Stimulated activated CD8-positive, alpha-beta memory T cell treated with anti-CD3 and anti-CD28 coated beads, Interleukin-4, amount 100 ng/mL, for 4 hours (primary cell): ENCODE measurements at regions not wholly inside any gene's neighbourhood (a gene's known extent, or its start where the extent isn't known, plus 50 kb on each side); places are given as distances from the start of the nearest gene placed in this dataset.

Experiments
- DNase-seq, 2 donors: peaks; one replicate each; pipeline ENCODE4 v3.0.0-alpha.2; 2020; ENCODE audit warnings: low read depth in 2 of 2, low spot score in 1 of 2

DNA sequence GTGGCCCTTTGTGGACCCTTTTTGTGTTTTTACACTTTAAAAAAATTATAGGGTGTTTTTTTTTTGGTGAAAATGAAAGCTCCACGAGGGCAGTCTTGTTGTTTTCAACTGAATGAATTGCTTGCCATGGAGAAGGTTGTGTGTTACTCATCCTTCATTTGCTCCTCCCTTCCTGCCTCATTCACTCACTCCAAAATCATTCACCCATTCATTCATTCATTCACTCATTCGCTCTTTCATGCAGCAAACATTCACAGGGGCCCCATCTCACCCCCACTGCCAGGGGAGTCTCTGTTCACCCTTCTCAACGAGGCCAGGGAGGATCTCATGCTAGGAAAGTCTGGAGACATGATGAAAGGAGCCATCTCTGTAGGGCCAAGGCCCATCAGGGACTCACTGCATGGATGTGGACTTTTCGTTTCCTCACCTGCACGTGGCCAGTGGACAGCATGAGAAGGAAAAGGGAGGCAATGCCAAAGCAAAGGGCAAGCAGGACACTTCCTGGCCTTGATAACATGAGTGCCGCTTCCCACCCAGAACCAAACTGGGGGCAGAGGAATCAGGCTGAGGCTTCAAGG lies 62.8 kb upstream of the COL13A1 start:
- DNase-seq = no peak

DNA sequence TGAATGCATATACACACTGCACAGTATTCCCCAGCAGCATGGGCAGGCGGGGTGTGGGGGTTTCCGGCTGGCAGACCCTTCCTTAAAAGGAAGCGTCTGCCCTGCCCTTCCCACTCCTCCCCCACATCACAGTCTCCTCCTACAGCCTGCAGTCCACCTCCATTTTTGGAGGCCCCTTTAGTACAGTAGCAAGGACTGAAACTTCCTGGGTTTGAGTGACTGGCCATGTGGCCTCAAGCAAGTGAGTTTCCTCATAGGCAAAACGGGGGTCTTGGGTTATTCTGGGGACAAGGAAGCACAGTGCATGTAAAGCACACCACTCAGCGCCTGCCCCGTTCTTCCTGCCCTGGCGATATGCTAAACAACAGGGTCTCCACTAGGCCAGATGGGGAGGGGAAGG lies 62.1 kb upstream of the COL13A1 start:
- DNase-seq = no peak

DNA sequence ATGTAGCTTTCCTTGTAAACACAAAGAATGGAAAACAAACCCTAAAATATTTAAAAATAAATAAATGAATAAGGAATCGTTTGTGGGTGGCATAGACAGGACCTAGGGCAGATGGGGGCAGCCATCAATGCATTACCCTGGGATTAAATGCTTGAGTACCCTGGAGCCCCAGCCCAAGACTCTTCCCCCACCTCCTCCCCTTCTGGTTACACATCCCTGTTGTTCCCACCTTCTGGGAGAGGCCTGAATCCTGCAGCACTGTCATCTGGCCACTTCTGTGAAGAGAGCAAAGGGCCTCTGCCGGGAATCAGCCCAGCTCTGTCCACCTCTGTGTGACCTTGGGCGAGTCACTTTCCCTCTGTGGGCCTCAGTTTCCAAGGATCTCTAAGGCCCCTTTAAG lies 61.6 kb upstream of the COL13A1 start:
- no peak for DNase-seq

DNA sequence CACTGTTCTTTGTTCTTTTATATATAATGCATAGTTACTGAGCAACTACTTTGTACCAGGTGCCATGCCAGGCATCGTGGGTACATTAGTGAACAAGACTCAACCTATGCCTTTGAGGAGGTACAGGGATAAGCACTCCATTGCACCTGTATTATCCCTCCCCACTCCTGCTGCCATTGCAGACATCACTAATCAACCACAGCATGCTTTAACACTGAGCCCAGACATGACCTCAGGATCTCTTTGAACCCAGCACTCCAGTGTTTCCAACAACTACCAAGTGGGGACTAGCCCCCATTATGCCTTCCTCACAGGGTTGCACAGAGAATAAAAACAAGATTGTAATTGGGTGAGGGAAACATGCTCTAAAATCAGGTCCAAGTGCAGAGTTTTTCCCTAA lies 60.5 kb upstream of the COL13A1 start:
- DNase-seq = no peak

DNA sequence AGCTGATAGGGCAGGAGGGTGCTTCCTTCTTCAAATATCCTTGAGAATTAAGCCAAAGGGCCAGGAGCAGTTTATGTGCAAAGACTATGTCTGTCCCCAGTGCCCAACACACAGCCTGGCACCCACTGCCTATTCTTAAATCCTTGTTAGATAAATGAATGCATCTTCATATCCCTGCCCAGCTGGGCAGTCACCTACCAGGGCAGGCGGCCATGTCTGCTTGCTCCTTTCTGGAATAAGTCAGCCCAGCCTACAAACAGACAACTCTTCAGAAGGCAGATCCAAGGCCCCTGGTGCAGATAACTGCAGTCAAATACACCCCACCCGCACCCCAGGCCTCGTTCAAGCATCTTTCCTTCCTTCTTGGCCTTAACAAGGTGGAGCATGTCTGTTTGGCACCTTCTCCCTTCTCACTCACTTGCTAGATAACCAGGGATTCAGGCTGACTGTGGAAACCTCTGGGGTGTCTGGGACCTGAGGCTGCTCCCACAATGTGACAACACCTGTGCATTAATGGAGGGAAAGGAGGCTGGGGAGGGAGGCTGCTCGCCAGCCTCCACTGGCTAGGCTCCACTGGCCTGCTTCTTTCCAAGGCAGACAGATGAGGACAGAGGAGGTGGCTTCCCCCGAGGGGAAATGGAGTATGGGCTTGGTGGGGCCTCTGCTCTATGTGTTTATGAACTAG lies 59.9 kb upstream of the COL13A1 start:
- DNase-seq = no peak

DNA sequence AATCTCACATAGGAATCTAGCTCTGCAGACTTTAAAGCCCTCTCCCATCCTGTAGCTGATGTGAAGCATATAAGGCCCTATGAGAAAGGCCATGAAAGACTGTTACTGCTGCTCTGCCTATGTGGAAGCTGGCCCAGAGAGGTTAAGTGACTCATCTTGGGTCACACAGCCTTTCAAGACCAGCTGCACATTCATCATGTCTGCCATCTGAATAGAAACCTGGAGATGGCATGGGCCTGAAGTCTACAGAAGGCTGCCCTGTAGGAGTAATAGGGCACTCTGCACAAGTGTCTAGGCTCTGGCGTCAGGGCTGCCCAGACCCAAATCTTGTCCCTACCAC lies 59.4 kb upstream of the COL13A1 start:
- DNase-seq = no peak

DNA sequence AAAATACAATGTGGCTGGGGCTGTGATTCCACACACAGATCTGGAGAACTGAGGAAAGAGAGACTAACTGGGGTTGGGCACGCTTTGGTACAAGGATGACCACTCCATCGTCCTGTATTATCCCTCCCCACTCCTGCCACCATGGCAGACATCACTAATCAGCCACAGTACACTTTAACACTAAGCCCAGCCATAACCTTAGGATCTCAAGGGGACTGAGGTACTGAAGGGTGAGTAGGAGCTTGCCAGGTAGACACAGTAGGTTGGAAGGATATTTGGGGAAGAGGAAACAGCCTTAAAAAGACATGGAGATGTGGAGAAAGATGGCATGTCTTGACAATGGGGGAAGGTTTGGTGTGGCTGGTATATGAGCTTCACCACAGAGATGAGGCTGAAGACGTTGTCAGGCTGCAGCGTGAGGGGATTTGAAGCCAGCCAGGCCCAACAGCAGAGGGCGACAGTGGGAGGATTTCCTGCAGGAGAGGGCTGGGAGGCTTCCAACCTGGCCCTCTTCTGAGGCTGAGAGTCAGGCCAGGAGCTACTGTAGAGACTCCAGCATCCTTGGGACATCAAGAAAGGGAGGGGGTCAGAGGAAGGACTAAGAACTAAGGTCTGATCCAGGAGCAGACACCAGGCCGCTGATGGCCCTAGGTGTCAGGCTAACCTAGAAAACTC lies 58.6 kb upstream of the COL13A1 start:
- DNase-seq = no peak

DNA sequence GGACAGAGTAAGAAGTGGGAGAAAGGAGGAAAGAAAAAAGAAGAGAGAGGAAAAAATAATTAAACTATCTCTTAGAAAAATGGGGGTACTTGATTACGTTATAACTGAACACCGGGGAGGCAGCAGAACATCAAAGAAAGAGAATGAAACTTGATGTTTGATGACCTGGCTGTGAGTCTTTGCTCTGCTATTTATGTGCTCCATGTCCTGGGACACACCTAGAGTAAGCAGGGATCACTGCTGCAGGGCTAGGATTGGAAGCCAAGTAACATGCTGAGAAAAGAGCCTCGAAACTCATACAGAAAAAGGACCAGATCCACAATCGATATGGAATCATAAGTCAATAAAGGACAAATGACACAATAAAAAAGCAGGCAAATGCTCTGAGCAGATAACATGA lies 56.7 kb upstream of the COL13A1 start:
- no peak for DNase-seq

DNA sequence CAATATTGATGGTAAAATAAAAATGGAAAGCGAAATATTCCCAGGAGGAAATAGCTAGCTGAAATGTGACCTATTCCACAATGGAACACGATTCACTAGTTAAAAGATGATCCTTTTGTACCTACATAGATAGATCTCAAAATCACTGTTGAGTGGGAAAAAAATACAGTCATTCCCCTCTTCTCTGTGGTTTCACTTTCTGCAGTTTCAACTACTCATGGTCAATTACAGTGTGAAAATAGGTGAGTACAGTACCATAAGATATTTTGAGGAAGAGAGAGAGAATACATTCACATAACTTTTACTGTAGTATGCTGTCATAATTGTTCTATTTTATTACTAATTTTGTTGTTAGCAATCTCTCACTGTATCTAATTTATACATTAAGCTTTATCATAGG lies 56.0 kb upstream of the COL13A1 start:
- no peak for DNase-seq

DNA sequence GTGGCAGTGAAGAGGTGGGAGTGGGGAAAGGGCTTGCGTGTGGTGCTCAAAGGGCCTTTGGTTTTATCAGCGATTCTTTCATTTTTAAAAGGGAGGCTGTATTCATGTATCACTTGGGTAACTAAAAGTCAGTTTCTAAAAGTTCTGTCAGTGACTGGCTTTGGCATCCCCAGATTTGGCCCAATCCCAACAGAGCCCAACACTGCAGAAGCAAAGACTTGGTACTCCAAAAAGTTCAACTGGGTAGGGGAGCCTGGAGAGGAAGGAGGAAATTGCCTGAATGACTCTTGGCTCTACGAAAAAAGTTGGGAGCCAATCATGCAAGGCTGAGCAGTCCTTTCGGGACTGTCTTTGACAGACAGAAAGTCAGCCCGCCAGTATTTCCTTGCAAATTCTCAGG lies 54.5 kb upstream of the COL13A1 start:
- DNase-seq = no peak

DNA sequence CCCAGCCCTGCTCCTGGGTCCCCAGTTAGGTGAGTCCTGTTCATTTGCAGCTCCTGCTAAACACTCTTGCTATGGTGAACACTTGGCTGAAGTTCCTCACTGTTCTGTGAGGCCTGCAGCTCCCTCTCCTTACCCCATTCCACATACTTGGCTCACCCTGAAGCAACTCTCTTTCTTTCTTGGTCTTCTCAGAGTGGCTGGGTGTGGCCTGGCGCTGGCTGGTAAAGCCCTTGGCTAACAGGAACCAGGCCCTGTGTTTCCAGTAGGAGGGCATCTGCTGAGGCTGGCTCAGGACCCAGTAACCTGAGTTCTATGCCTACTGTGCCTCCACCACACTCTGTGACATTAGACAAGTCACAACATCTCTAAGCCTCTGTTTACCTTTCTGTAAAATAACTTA lies 53.1 kb upstream of the COL13A1 start:
- no peak for DNase-seq

DNA sequence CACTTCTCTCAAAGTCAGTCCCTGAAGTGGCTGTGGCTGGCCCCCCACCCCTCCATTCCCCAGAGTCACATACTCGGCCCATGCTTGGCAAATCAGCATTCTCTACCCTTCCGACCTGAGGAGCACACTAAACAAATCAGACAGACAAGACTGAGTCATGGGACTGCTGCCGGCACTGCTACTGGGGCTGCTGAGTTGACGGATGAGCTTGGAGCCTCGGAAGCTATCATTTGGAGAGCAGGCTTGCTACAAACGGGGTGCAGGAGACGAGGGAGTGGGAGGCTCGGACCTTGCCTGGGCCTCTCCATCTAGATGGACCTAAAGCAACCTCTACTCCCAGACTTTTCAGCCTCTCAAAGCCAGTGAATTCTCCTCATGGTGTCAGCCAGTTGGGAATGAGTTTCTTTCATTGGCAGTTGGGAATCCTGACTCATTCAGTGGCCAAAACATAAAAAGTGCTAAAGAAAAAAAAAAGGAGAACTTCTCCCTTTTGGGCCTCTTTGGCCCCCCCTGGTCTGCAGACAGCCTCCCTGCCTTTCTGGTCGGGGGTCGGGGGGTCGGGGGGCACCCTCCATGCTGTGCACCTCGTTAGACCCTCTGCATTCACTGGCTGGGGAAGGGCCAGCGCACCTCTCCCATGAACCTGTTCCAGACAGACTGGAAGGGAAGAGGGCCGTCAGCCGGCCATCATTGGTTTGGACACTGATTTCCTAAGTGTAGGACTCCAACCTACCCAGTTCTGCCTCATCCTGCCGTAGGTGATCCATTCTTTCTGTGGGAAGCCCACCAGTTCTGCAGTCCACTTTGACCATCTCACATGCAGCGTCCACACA lies 52.3 kb upstream of the COL13A1 start:
- no peak for DNase-seq

DNA sequence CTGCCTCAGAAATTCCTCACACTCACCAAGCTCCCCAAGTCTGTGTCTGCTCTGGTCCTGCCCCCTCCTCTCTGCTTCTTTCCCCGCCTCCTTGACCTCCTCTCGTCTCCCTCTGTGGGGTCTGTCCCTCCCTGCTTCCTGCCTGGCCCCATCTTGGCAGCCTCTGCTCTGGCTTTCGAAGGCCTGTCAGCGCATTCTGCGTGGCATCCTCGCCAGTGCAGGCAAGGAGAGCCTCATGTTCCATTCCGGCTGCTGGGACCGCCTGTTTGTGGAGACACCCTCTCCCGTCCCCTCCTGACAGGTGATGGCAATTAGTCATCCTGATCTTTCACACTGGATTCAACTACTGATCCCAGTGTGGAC lies 51.7 kb upstream of the COL13A1 start:
- no peak for DNase-seq

DNA sequence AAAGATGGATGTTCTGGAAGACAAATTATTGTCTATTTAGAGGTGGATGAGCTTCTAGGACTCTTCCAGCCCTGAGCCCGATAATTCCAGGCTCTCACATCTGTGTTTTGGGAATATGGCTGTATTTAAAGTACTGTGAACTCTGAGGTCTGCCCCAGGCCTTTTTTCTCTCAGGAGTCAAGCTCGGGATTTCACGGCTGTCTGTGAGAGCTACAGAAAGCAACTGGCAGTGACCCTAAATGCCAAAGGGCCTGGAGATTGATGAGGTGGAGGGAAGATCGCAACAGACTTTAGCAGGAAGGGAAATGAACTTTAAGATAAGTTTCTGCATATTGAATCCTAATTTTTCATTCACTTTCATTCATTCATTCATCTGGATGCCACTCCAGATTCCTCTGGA lies 51.0 kb upstream of the COL13A1 start:
- no peak for DNase-seq

DNA sequence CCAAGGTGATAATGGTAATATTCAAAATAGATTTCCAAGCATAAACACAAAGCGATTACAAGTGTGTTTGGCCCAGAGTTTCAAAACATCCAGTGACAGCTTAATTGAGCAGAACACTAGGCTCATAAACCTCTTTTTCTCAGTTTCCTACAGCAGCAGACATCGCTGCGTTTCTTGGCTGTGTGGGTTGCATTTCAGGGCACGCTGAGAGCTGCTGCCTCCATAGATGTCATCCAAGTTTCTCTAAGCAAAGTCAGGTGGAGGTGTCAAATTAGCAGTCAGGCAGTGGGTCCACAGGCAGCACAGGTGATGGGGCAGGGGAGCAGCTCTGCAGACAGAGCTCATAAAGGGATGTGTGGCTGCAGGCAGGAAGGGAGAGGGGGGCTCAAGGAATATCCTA lies 50.5 kb upstream of the COL13A1 start:
- DNase-seq = no peak
